GM12878 (cell line): ENCODE measurements at regions not wholly inside any gene's neighbourhood (a gene's known extent, or its start where the extent isn't known, plus 50 kb on each side); places are given as distances from the start of the nearest gene placed in this dataset.

Experiments
- ATAC-seq: fragments of 200-7000 bp; cut with Tn5 transposase; 3 replicates; pipeline ENCODE4 v1.9.1; 2020; ENCODE audit warnings: mild to moderate bottlenecking, moderate library complexity
- BruUV-seq: library from RNA; stranded (reverse); fragments of 400-500 nt; replicated peaks from 2 replicates; lab custom pipeline; 2021; lab: Mats Ljungman, UMichigan
- CTCF ChIA-PET: fragments of 300-600 bp; sonication (Branson Sonifier 250); formaldehyde crosslinking; extraction: SDS; loops from one replicate; lab custom pipeline; 2021; ENCODE audit warnings: inconsistent platforms; lab: Yijun Ruan, JAX
- POLR2A ChIA-PET: fragments of 350-600 bp; formaldehyde crosslinking; extraction: SDS; loops from one replicate; lab custom pipeline; 2021; ENCODE audit warnings: inconsistent platforms; lab: Charles Lee
- RAD21 ChIA-PET: fragments of 300-600 bp; sonication (Branson Sonifier 250); formaldehyde crosslinking; loops from one replicate; lab custom pipeline; 2023; ENCODE audit warnings: antibody characterized with exemption; ENCODE audit not compliant: unreplicated experiment; lab: Charles Lee
- SMC1A ChIA-PET: fragments of 300-600 bp; sonication (Branson Sonifier 250); formaldehyde crosslinking; loops from one replicate; lab custom pipeline; 2023; ENCODE audit not compliant: unreplicated experiment, uncharacterized antibody; lab: Charles Lee
- DNase-seq: peaks from one replicate; pipeline ENCODE4 v3.0.0-alpha.2; 2011; ENCODE audit warnings: low read depth, low spot score
- FAIRE-seq: peaks from 3 replicates; lab custom pipeline; 2011; peaks lifted over from hg19 to GRCh38; lab: Jason Lieb, UNC
- H2AFZ ChIP-seq: 2 replicates; pipeline ENCODE4 v1.6.0; 2011; ENCODE audit warnings: low read depth, low read length, control low read depth; ENCODE audit not compliant: control insufficient read depth
- H3K27ac ChIP-seq: 2 replicates; pipeline ENCODE4 v1.5.1; 2011; ENCODE audit warnings: control low read depth; ENCODE audit not compliant: control insufficient read depth, insufficient read depth
- H3K27me3 ChIP-seq, 2 experiments: replicated peaks in 1 of 2; 2 replicates each; pipeline versions ENCODE4 v1.6.0 to v1.6.1; 2011; ENCODE audit warnings: low read length in 1 of 2; ENCODE audit not compliant: control insufficient read depth in 2 of 2, insufficient read depth in 2 of 2
- H3K36me3 ChIP-seq, 2 experiments: 2 replicates each; pipeline ENCODE4 v1.5.1; 2011; ENCODE audit warnings: low read length in 1 of 2; ENCODE audit not compliant: control insufficient read depth in 2 of 2, insufficient read depth in 2 of 2
- H3K4me1 ChIP-seq: 2 replicates; pipeline ENCODE4 v1.6.1; 2011; ENCODE audit warnings: mild to moderate bottlenecking, low read length, moderate library complexity, mixed read lengths; ENCODE audit not compliant: control insufficient read depth, insufficient read depth
- H3K4me2 ChIP-seq: 2 replicates; pipeline ENCODE4 v1.6.0; 2011; ENCODE audit warnings: control low read depth; ENCODE audit not compliant: control insufficient read depth, insufficient read depth
- H3K4me3 ChIP-seq: fragments of 200-600 bp; sonication (generic); 2 replicates; pipeline ENCODE4 v1.5.1; 2016
- H3K79me2 ChIP-seq: 2 replicates; pipeline ENCODE4 v1.6.0; 2011; ENCODE audit warnings: low read length; ENCODE audit not compliant: control insufficient read depth, insufficient read depth
- H3K9ac ChIP-seq: 2 replicates; pipeline ENCODE4 v1.8.0; 2011; ENCODE audit warnings: low read length, control low read depth, mixed read lengths; ENCODE audit not compliant: control insufficient read depth, insufficient read depth
- H3K9me3 ChIP-seq: replicated peaks from 3 replicates; pipeline ENCODE4 v1.5.1; 2011; ENCODE audit warnings: mild to moderate bottlenecking, low read length; ENCODE audit not compliant: control insufficient read depth, insufficient read depth
- H4K20me1 ChIP-seq: 2 replicates; pipeline ENCODE4 v1.6.0; 2011; ENCODE audit not compliant: control insufficient read depth, insufficient read depth
- BACH1 ChIP-seq: fragments of 450-650 bp; IDR thresholded peaks from 2 replicates; pipeline ENCODE4 v1.6.1; 2017; ENCODE audit warnings: mild to moderate bottlenecking, borderline replicate concordance
- BCL3 ChIP-seq: IDR thresholded peaks from 2 replicates; pipeline ENCODE4 v1.6.1; 2011; ENCODE audit warnings: borderline replicate concordance, low read depth, mild to moderate bottlenecking, moderate library complexity, low read length; ENCODE audit not compliant: insufficient read depth, poor library complexity, severe bottlenecking
- CBX5 ChIP-seq: sonication (generic); IDR thresholded peaks from 2 replicates; pipeline ENCODE4 v1.6.1; 2016; ENCODE audit warnings: low read depth, moderate library complexity, mild to moderate bottlenecking, inconsistent platforms
- CREB1 ChIP-seq: IDR thresholded peaks from 2 replicates; pipeline ENCODE4 v1.6.1; 2012; ENCODE audit warnings: low read depth, mild to moderate bottlenecking, inconsistent platforms
- CREM ChIP-seq: IDR thresholded peaks from 2 replicates; pipeline ENCODE4 v1.6.1; 2014; ENCODE audit warnings: antibody characterized with exemption, low read depth
- E2F4 ChIP-seq: IDR thresholded peaks from 2 replicates; pipeline ENCODE4 v1.6.1; 2012; ENCODE audit warnings: low read depth, low read length, improper control_type of control experiment
- ELK1 ChIP-seq: IDR thresholded peaks from 2 replicates; pipeline ENCODE4 v1.6.1; 2012; ENCODE audit warnings: low read depth, low read length, improper control_type of control experiment
- ESRRA ChIP-seq: IDR thresholded peaks from 2 replicates; pipeline ENCODE4 v1.6.1; 2012; ENCODE audit warnings: mild to moderate bottlenecking, low read length, improper control_type of control experiment
- ETV6 ChIP-seq, 2 experiments: fragments of 450-650 bp in 1 of 2; IDR thresholded peaks in 1 of 2; conservative IDR thresholded peaks in 1 of 2; 2 replicates each; pipeline ENCODE4 v1.6.1; 2014; ENCODE audit warnings: antibody characterized with exemption in 1 of 2, borderline replicate concordance in 1 of 2, low read depth in 1 of 2, mild to moderate bottlenecking in 1 of 2, moderate library complexity in 1 of 2
- HDGF ChIP-seq: fragments of 450-650 bp; IDR thresholded peaks from 2 replicates; pipeline ENCODE4 v1.6.1; 2016; ENCODE audit warnings: antibody characterized with exemption
- IRF4 ChIP-seq: IDR thresholded peaks from 2 replicates; pipeline ENCODE4 v1.6.1; 2011; ENCODE audit warnings: low read depth, low read length
- KDM1A ChIP-seq: fragments of 200-600 bp; sonication (generic); IDR thresholded peaks from 2 replicates; pipeline ENCODE4 v1.6.1; 2016; ENCODE audit warnings: borderline replicate concordance
- LARP7 ChIP-seq: fragments of 450-650 bp; IDR thresholded peaks from 2 replicates; pipeline ENCODE4 v1.6.1; 2017; ENCODE audit warnings: mild to moderate bottlenecking
- NR2C2 ChIP-seq: IDR thresholded peaks from 2 replicates; pipeline ENCODE4 v1.6.1; 2011; ENCODE audit warnings: borderline replicate concordance, low read depth; ENCODE audit not compliant: control insufficient read depth, insufficient read length
- RELA ChIP-seq: fragments of 450-650 bp; IDR thresholded peaks from 2 replicates; pipeline ENCODE4 v1.8.0; 2014; ENCODE audit warnings: borderline replicate concordance; ENCODE audit not compliant: partially characterized antibody
- TAF1 ChIP-seq: IDR thresholded peaks from 2 replicates; pipeline ENCODE4 v1.6.1; 2011; ENCODE audit warnings: mild to moderate bottlenecking, low read depth, low read length, borderline replicate concordance
- USF1 ChIP-seq: IDR thresholded peaks from 2 replicates; pipeline ENCODE4 v1.6.1; 2011; ENCODE audit warnings: borderline replicate concordance, low read depth, mild to moderate bottlenecking, moderate library complexity, mixed read lengths, low read length; ENCODE audit not compliant: insufficient read depth; ENCODE audit errors: extremely low read length
- ZBTB4 ChIP-seq: fragments of 450-650 bp; formaldehyde crosslinking; IDR thresholded peaks from 2 replicates; pipeline ENCODE4 v1.4.0; 2022; ENCODE audit warnings: mild to moderate bottlenecking, moderate library complexity
- WGBS: methylation state at CpG from one replicate; pipeline ENCODE4 v1.1.6; 2016; ENCODE audit warnings: low lambda C conversion rate; ENCODE audit not compliant: insufficient replicate concordance, insufficient coverage; ENCODE audit errors: missing lambda C conversion rate; 5-methylcytosine and 5-hydroxymethylcytosine counted together
- in situ Hi-C: fragments of 300-500 bp; cut with MboI; formaldehyde crosslinking; loops from 9 replicates; pipeline ENCODE4 v1.14.3; 2018; ENCODE audit warnings: mixed read lengths
- intact Hi-C: fragments of 100-400 bp; cut with micrococcal nuclease; formaldehyde crosslinking; loops from one replicate; pipeline ENCODE4 v1.14.2; 2022; ENCODE audit not compliant: unreplicated experiment

- Histone ChIP-seq H3K9me3 (no peaks in the 10 kb centered on the region; the same call in 2 of the 3 replicates), H3K9ac (no peak overlapping the region), H3K79me2 (no peaks in the 10 kb centered on the region), H4K20me1 (no peaks in the 10 kb centered on the region), H3K27ac (no peak overlapping the region), H3K4me2 (no peak overlapping the region), H3K27me3 (no peaks in the 10 kb centered on the region), H3K4me3 (no peak overlapping the region), H3K36me3 (no peaks in the 10 kb centered on the region), H3K4me1 (no peaks in the 10 kb centered on the region), H2AFZ (no peak overlapping the region)
- POLR2A ChIA-PET: interaction anchor here (0.6 kb wide), 1 partner anchor 505 kb away, joined by 3 read pairs; no protein-coding TSS in a partner anchor
- BruUV-seq: no TSS peak
- SMC1A ChIA-PET: interaction anchor here (0.8 to 1.6 kb wide), 5 partner anchors 11 to 38 kb away, joined by 3 to 4 read pairs (median 3); no protein-coding TSS in a partner anchor
- ATAC-seq: no peak
- CTCF ChIA-PET: no interaction called here
- intact Hi-C loops: no loop called here
- FAIRE-seq: no peak
- in situ Hi-C loops: no loop called here
- TF ChIP-seq HDGF: no peak
- TF ChIP-seq BCL3: no peak
- no peak for TF ChIP-seq LARP7
- TF ChIP-seq ELK1: no peak
- TF ChIP-seq NR2C2: no peak
- no peak for TF ChIP-seq IRF4
- no peak for TF ChIP-seq TAF1
- TF ChIP-seq ETV6 (conservative IDR thresholded peaks at IDR 0.05 in 1 of 2, IDR thresholded peaks at IDR 0.05 in 1 of 2; ENCODE audit: borderline replicate concordance in 1 of 2, low read depth in 1 of 2): no peak
- no peak for TF ChIP-seq ZBTB4 (CRISPR knock-in tag)
- no peak for TF ChIP-seq RELA
- no peak for TF ChIP-seq CBX5
- TF ChIP-seq USF1: no peak
- TF ChIP-seq CREM: no peak
- no peak for TF ChIP-seq CREB1
- TF ChIP-seq E2F4: no peak
- TF ChIP-seq KDM1A: no peak
- TF ChIP-seq BACH1: no peak
- no peak for TF ChIP-seq ESRRA
- 28% methylated on average over 5 of the region's 5 CpGs for WGBS
- RAD21 ChIA-PET: interaction anchor here (0.6 kb wide), 1 partner anchor 232 kb away, joined by 3 read pairs; no protein-coding TSS in a partner anchor
- no peak for DNase-seq
Observed at GRCh38 chr2:7709907-7710306, 792.7 kb downstream of the RNF144A start.
